GM20000 (cell line): ENCODE measurements at regions not wholly inside any gene's neighbourhood (a gene's known extent, or its start where the extent isn't known, plus 50 kb on each side); places are given as distances from the start of the nearest gene placed in this dataset.

Experiments used
- DNase-seq: peaks from one replicate; pipeline ENCODE4 v3.0.0; 2012; ENCODE audit warnings: low spot score
- TF ChIP-seq, protein P1 (sequence below): IDR thresholded peaks from 2 replicates; pipeline ENCODE4 v1.5.1; 2012; ENCODE audit warnings: mild to moderate bottlenecking, control low read depth; ENCODE audit errors: extremely low read depth, missing control alignments

DNA sequence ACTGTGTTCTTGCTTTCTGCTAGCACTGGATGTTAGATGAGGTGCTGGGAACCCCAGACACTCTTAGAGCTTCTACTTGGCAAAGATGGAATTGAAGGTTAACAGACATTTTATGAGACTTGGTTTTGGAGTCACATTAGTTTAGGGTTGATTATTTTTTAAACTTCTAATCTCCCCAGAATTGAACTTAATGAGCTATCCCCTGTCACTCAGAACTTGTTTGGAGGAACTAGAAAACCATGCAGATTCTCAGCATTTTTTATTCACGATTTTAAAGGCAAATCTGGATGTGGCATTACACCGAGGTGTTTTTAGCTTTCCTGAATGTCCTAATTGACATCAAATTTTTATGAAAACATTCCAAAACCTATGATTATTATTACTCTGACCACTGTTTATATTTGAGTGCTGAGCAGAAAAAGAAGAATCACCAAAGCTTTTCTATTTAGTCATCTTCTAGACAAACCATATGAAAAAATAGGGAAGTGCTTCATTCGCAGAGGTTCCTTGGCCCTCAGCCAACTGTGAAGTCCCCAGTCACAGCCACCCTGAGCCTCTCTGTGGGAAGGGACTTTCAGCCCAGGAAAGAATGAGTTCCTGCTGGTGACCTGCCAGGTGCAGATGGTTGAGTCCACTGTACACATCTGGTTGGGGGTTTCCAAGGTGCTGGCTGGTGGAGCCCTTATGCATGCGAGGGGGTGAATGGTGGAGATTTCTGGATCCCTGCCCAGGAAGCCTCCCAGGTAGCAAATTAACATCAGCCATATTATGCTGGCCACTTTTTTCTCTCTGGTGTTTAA is 196.0 kb upstream of the TOPAZ1 start:
- DNase-seq, result peak; percentile 75

GRCh38 chr3:44047796-44048195 is 193.9 kb upstream of the TOPAZ1 start:
- TF ChIP-seq, protein P1, sequence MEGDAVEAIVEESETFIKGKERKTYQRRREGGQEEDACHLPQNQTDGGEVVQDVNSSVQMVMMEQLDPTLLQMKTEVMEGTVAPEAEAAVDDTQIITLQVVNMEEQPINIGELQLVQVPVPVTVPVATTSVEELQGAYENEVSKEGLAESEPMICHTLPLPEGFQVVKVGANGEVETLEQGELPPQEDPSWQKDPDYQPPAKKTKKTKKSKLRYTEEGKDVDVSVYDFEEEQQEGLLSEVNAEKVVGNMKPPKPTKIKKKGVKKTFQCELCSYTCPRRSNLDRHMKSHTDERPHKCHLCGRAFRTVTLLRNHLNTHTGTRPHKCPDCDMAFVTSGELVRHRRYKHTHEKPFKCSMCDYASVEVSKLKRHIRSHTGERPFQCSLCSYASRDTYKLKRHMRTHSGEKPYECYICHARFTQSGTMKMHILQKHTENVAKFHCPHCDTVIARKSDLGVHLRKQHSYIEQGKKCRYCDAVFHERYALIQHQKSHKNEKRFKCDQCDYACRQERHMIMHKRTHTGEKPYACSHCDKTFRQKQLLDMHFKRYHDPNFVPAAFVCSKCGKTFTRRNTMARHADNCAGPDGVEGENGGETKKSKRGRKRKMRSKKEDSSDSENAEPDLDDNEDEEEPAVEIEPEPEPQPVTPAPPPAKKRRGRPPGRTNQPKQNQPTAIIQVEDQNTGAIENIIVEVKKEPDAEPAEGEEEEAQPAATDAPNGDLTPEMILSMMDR, result no peak
- DNase-seq, result no peak

More for the DNA sequence above, 196.0 kb upstream of the TOPAZ1 start:
- TF ChIP-seq, protein P1, result no peak

DNA sequence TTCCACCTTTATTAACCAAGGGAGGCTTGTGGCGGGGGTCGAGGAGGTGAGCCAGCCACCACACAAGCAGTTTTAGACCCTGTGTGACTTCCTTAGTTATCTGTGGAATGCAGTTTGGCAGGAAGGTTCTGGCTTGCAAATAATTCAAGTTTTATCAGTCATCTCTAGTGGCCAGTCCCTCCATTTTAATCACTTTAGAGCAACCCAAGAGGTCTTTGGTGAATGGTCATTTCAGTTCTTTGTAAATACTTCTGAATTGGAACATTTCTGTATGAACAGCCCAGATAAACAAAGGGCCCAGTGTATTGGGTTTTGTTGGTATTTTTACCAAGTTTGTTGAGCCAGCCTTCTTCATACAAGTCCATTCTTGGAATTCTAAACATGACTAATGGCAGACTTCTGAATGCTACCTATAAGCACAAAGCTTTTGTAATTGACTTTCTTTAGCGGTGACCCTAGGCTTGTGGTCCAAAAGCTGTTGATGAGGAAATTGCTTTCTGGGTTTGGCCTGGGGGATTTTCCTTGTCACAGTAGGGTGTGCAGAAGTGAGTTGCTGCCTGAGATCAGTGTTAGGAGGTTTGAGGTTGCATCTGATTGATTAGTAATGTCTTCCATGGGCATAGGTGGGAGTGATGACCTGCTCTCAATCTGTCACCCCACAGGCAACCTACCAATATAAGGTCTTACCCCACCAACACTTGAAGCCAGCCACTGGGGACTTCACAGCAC is 193.3 kb upstream of the TOPAZ1 start:
- DNase-seq, result peak; percentile 38
- TF ChIP-seq, protein P1, result no peak

- TF ChIP-seq, protein P1, result no peak
- no peak for DNase-seq
Observed at GRCh38 chr3:44048949-44049348, 192.7 kb upstream of the TOPAZ1 start.

DNA sequence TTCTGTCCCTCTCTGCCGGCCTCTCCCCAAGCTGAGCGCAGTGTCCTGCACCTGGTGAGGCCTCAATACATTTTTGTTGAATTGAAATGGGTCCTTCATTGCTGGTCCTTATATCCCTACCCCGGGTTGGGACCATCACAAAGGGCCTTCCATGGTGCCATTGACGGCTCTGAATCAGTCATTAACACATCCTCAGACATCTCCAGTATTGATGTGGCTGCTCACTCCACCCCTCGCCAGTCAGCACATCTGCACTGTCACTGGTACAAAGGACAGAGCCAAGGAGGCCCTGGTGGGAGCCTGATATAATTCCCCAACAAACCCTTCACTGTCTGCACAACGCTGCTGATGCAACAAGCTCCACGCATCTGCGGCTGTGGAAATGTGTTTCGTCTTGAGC is 191.6 kb upstream of the TOPAZ1 start:
- TF ChIP-seq, protein P1, result no peak
- no peak for DNase-seq

DNA sequence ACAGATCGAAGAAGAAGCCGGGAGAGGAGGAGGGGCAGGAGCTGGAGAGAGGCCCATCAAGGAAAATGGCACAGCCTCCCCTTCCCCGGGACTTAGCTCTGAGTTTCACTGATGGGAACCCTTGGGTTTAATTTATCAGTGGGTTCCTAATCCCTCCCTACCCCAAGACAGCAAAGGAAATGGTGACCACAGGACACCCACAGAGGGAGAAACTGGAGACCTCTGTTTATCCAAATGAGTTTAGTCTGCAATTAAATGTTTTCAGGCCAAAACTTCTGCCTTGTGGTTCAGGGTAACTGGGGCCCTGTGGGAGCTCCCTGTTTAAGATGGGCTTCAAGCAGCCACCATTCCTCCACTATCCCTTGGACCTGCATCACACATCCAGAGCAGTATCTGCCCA is 190.8 kb upstream of the TOPAZ1 start:
- DNase-seq, result no peak
- TF ChIP-seq, protein P1, result no peak

DNA sequence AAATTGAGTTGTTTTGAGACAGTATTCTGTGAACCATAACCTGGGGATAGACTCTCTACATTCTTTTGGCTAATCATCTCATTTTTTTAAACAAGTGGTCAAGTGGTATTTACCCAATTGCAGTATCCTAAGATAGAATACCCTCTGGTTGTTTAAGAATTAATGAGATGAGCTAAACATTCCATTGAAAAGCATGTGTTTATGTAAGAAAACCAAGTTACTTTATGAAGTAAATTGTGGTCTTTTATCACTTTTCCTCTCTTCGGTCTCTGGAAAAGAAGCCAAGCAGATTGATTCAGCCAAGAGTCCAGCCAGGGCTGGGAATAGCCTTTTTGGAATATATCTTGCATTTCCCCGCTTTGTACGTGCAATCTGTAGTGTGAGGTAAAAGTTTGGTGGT is 185.7 kb upstream of the TOPAZ1 start:
- TF ChIP-seq, protein P1, result no peak
- DNase-seq, result no peak
